ENCODE measurements at regions not wholly inside any gene's neighbourhood (a gene's known extent, or its start where the extent isn't known, plus 50 kb on each side); places are given as distances from the start of the nearest gene placed in this dataset.

- Histone ChIP-seq H3K4me1 (ENCODE audit: insufficient read depth, low read length) (peaks cover 9% of the 10 kb centered on the region), H2AFZ (ENCODE audit: low read length) (no peak overlapping the region), H3K18ac (ENCODE audit: insufficient read length, low read depth, low read length) (no peak overlapping the region), H2BK120ac (ENCODE audit: low read depth, low read length, poor library complexity, severe bottlenecking) (no peak overlapping the region), H4K8ac (replicated peaks; ENCODE audit: insufficient read length, low read depth, low read length) (no peak overlapping the region), H3K4ac (ENCODE audit: low read depth, low read length) (no peak overlapping the region), H2AK5ac (ENCODE audit: insufficient read length, low read length) (no peak overlapping the region), H3K9me3 (ENCODE audit: control insufficient read depth, low read depth, low read length) (no peaks in the 10 kb centered on the region), H3K27me3 (ENCODE audit: insufficient read depth, low read length) (no peaks in the 10 kb centered on the region), H3K27ac (ENCODE audit: insufficient read length, low read depth, low read length) (no peak overlapping the region), H3K79me1 (ENCODE audit: insufficient read depth, low read depth, low read length, poor library complexity, severe bottlenecking) (no peaks in the 10 kb centered on the region), H2BK12ac (ENCODE audit: insufficient read length, low read depth, low read length) (no peak overlapping the region), H4K5ac (ENCODE audit: insufficient read length, low read depth, low read length) (no peak overlapping the region), H3K79me2 (ENCODE audit: insufficient read depth, low read length) (no peaks in the 10 kb centered on the region), H2BK5ac (ENCODE audit: insufficient read length, low read length) (no peak overlapping the region), H2BK15ac (ENCODE audit: low read depth, low read length) (no peak overlapping the region), H4K91ac (ENCODE audit: insufficient read length, low read depth, low read length) (no peak overlapping the region), H3K23ac (ENCODE audit: insufficient read length, low read depth, low read length) (no peak overlapping the region), H3K23me2 (ENCODE audit: insufficient read length, low read depth, low read length, poor library complexity, severe bottlenecking) (no peaks in the 10 kb centered on the region), H3K9ac (ENCODE audit: extremely low read depth, insufficient read length, low read length) (no peak overlapping the region), H3T11ph (ENCODE audit: low read length) (no peak overlapping the region), H2BK20ac (ENCODE audit: low read depth, low read length, poor library complexity, severe bottlenecking) (no peak overlapping the region), H3K4me2 (ENCODE audit: insufficient read depth, insufficient read length, low read length) (no peak overlapping the region), H3K56ac (ENCODE audit: insufficient read length, low read depth, low read length) (no peak overlapping the region), H4K20me1 (ENCODE audit: control insufficient read depth, insufficient read depth, insufficient read length) (no peaks in the 10 kb centered on the region), H3K14ac (ENCODE audit: insufficient read depth, low read length) (no peak overlapping the region)
- H3K4me3 Mint-ChIP-seq, result no peak overlapping the region
- TF ChIP-seq CTCF (conservative IDR thresholded peaks at IDR 0.05), result no peak
- H3K9me3 Mint-ChIP-seq, result no peaks in the 10 kb centered on the region
- H3K36me3 Mint-ChIP-seq (ENCODE audit: insufficient read depth in 1 of 3, low read depth in 3 of 3), result no peaks in the 10 kb centered on the region
- WGBS (ENCODE audit: extremely low coverage, insufficient read length, low lambda C conversion rate), result 100% methylated on average over 1 of the region's 3 CpGs
- peaks cover 34% of the 10 kb centered on the region for H3K27me3 Mint-ChIP-seq (ENCODE audit: low read depth)
- H3K27ac Mint-ChIP-seq, result no peak overlapping the region
- DNase-seq, result no peak
- peaks cover 15 to 17% of the 10 kb centered on the region in 2 experiments for H3K4me1 Mint-ChIP-seq
Observed at GRCh38 chr9:119775410-119775809, 406.2 kb upstream of the BRINP1 start.

All from H9 (cell line).